ENCODE measurements at regions not wholly inside any gene's neighbourhood (a gene's known extent, or its start where the extent isn't known, plus 50 kb on each side); places are given as distances from the start of the nearest gene placed in this dataset.
"Not testable (repeated sequence)": the region's sequence is repeated elsewhere in the genome, so short reads cannot be mapped to it uniquely, and the experiment has no call there.

- Histone ChIP-seq H3K9me3 (ENCODE audit: low read length) (no peaks in the 10 kb centered on the region), H3K79me2 (replicated peaks; ENCODE audit: insufficient read depth, low read length) (no peaks in the 10 kb centered on the region), H3K9ac (ENCODE audit: low read length) (no peak overlapping the region), H3K4me2 (ENCODE audit: low read length) (no peak overlapping the region), H3F3A (ENCODE audit: insufficient read depth, low read length, poor library complexity, severe bottlenecking) (no peaks in the 10 kb centered on the region), H2AFZ (ENCODE audit: low read depth, low read length) (no peak overlapping the region), H3K27ac (ENCODE audit: low read length) (no peak overlapping the region), H3K27me3 (ENCODE audit: insufficient read depth, low read depth, low read length) (no peaks in the 10 kb centered on the region), H3K9me2 (ENCODE audit: insufficient read depth, low read length) (no peaks in the 10 kb centered on the region), H4K20me1 (ENCODE audit: insufficient read depth) (no peaks in the 10 kb centered on the region), H3K4me3 (ENCODE audit: low read length) (no peak overlapping the region), H3K36me3 (ENCODE audit: insufficient read depth, low read length) (peaks cover 13% of the 10 kb centered on the region)
- TF ChIP-seq POLR2AphosphoS5 (IDR thresholded peaks at IDR 0.05) (no peak), TAF1 (IDR thresholded peaks at IDR 0.05; ENCODE audit: low read depth) (no peak), EP300 (conservative IDR thresholded peaks at IDR 0.05; ENCODE audit: poor library complexity, severe bottlenecking) (no peak), EZH2 (IDR thresholded peaks at IDR 0.05; ENCODE audit: borderline replicate concordance, insufficient read depth, low read length, poor library complexity, severe bottlenecking) (no peak), SMC3 (conservative IDR thresholded peaks at IDR 0.05; ENCODE audit: poor library complexity) (no peak), MXI1 (conservative IDR thresholded peaks at IDR 0.05; ENCODE audit: poor library complexity, severe bottlenecking) (no peak), REST (IDR thresholded peaks at IDR 0.05; ENCODE audit: borderline replicate concordance) (no peak), RAD21 (conservative IDR thresholded peaks at IDR 0.05) (no peak)
- TF ChIP-seq, protein P1, sequence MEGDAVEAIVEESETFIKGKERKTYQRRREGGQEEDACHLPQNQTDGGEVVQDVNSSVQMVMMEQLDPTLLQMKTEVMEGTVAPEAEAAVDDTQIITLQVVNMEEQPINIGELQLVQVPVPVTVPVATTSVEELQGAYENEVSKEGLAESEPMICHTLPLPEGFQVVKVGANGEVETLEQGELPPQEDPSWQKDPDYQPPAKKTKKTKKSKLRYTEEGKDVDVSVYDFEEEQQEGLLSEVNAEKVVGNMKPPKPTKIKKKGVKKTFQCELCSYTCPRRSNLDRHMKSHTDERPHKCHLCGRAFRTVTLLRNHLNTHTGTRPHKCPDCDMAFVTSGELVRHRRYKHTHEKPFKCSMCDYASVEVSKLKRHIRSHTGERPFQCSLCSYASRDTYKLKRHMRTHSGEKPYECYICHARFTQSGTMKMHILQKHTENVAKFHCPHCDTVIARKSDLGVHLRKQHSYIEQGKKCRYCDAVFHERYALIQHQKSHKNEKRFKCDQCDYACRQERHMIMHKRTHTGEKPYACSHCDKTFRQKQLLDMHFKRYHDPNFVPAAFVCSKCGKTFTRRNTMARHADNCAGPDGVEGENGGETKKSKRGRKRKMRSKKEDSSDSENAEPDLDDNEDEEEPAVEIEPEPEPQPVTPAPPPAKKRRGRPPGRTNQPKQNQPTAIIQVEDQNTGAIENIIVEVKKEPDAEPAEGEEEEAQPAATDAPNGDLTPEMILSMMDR (IDR thresholded peaks at IDR 0.05; ENCODE audit: poor library complexity, severe bottlenecking): no peak
Observed at GRCh38 chr21:36265431-36265830, 54.6 kb upstream of the MORC3 start.

DNA sequence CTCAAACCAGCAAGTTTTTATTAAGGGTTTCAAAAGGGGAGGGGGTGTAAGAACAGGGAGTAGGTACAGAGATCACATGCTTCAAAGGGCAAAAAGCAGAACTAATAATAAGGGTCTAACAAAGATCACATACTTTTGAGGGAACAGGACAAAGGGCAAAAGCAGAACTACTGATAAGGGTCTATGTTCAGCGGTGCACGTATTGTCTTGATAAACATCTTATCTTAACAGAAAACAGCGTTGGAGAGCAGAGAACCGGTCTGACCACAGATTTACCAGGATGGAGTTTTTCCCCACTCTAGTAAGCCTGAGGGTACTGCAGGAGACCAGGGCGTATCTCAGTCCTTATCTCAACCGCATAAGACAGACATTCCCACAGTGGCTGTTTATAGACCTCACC is 52.2 kb upstream of the MORC3 start:
- H3K4me3 ChIP-seq (ENCODE audit: low read length); H3K4me2 ChIP-seq (ENCODE audit: low read length); H3K79me2 ChIP-seq (replicated peaks; ENCODE audit: insufficient read depth, low read length); H3K9ac ChIP-seq (ENCODE audit: low read length); H3K9me3 ChIP-seq (ENCODE audit: low read length); H3K9me2 ChIP-seq (ENCODE audit: insufficient read depth, low read length); H2AFZ ChIP-seq (ENCODE audit: low read depth, low read length); H3K27ac ChIP-seq (ENCODE audit: low read length); H4K20me1 ChIP-seq (ENCODE audit: insufficient read depth); H3F3A ChIP-seq (ENCODE audit: insufficient read depth, low read length, poor library complexity, severe bottlenecking); H3K27me3 ChIP-seq (ENCODE audit: insufficient read depth, low read depth, low read length): not testable (repeated sequence)
- H3K36me3 ChIP-seq (ENCODE audit: insufficient read depth, low read length): peaks cover 13% of the 10 kb centered on the region

- H3K4me3 ChIP-seq (ENCODE audit: low read length); H4K20me1 ChIP-seq (ENCODE audit: insufficient read depth); H3K9me2 ChIP-seq (ENCODE audit: insufficient read depth, low read length); H3K27me3 ChIP-seq (ENCODE audit: insufficient read depth, low read depth, low read length); H3K9ac ChIP-seq (ENCODE audit: low read length); H3K9me3 ChIP-seq (ENCODE audit: low read length); H3F3A ChIP-seq (ENCODE audit: insufficient read depth, low read length, poor library complexity, severe bottlenecking); H2AFZ ChIP-seq (ENCODE audit: low read depth, low read length); H3K79me2 ChIP-seq (replicated peaks; ENCODE audit: insufficient read depth, low read length); H3K4me2 ChIP-seq (ENCODE audit: low read length); H3K27ac ChIP-seq (ENCODE audit: low read length): not testable (repeated sequence)
- peaks cover 13% of the 10 kb centered on the region for H3K36me3 ChIP-seq (ENCODE audit: insufficient read depth, low read length)
Observed at GRCh38 chr21:36268264-36268663, 51.7 kb upstream of the MORC3 start.

Measured in neural cell (in vitro differentiated cells).